HepG2 (cell line): ENCODE measurements at regions not wholly inside any gene's neighbourhood (a gene's known extent, or its start where the extent isn't known, plus 50 kb on each side); places are given as distances from the start of the nearest gene placed in this dataset.

Experiments used
- ATAC-seq: fragments of 200-7000 bp; cut with Tn5 transposase; 3 replicates; pipeline ENCODE4 v1.9.1; 2020; ENCODE audit warnings: mild to moderate bottlenecking, moderate library complexity
- BruUV-seq: library from RNA; stranded (reverse); fragments of 400-500 nt; replicated peaks from 2 replicates; lab custom pipeline; 2021; lab: Mats Ljungman, UMichigan
- CTCF ChIA-PET: fragments of 300-600 bp; formaldehyde crosslinking; extraction: SDS; loops from one replicate; lab custom pipeline; 2021; ENCODE audit warnings: low total read pairs, inconsistent platforms, low intra/inter-chr PET ratio; lab: Yijun Ruan, JAX
- POLR2A ChIA-PET: fragments of 350-600 bp; sonication (Branson Sonifier 250); formaldehyde crosslinking; loops from one replicate; lab custom pipeline; 2020; ENCODE audit warnings: antibody characterized with exemption, inconsistent platforms; lab: Yijun Ruan, JAX
- DNase-seq: peaks from one replicate; pipeline ENCODE4 v3.0.0-alpha.2; 2015; ENCODE audit warnings: low spot score
- FAIRE-seq: peaks from 3 replicates; lab custom pipeline; 2011; peaks lifted over from hg19 to GRCh38; lab: Jason Lieb, UNC
- H2AFZ ChIP-seq: one replicate; pipeline ENCODE4 v1.6.1; 2011; ENCODE audit warnings: low read length, inconsistent platforms
- H3K27ac ChIP-seq: fragments of 300-600 bp; 3 replicates; pipeline ENCODE4 v1.8.0; 2011; ENCODE audit warnings: mixed run types, mild to moderate bottlenecking, mixed read lengths, low read length, inconsistent platforms; ENCODE audit not compliant: insufficient read depth; ENCODE audit errors: extremely low read length
- H3K27me3 ChIP-seq, 2 experiments: fragments of 200-600 bp in 1 of 2; 2 replicates in 1 of 2; 3 replicates in 1 of 2; pipeline versions ENCODE4 v1.6.0 to v1.8.0; 2011; ENCODE audit warnings: low read length in 2 of 2, mild to moderate bottlenecking in 2 of 2, moderate library complexity in 2 of 2, inconsistent platforms in 1 of 2; ENCODE audit not compliant: insufficient read depth in 2 of 2, control insufficient read depth in 1 of 2
- H3K36me3 ChIP-seq, 2 experiments: fragments of 200-600 bp in 1 of 2; replicated peaks in 1 of 2; 2 replicates in 1 of 2; 3 replicates in 1 of 2; pipeline versions ENCODE4 v1.5.1 to v1.8.0; 2011; ENCODE audit warnings: low read length in 2 of 2, inconsistent platforms in 1 of 2; ENCODE audit not compliant: insufficient read depth in 2 of 2, control insufficient read depth in 1 of 2
- H3K4me1 ChIP-seq: 2 replicates; pipeline ENCODE4 v1.5.1; 2012; ENCODE audit warnings: low read length, inconsistent platforms; ENCODE audit not compliant: insufficient read depth
- H3K4me2 ChIP-seq: 2 replicates; pipeline ENCODE4 v1.6.0; 2011; ENCODE audit warnings: low read depth, low read length, inconsistent platforms
- H3K4me3 ChIP-seq, 3 experiments: fragments of 200-600 bp in 1 of 3; sonication (generic), shearing (Covaris generic) in 1 of 3; replicated peaks in 1 of 3; 2 replicates each; pipeline ENCODE4 v1.5.1; 2011 to 2016; ENCODE audit warnings: low read length in 3 of 3, inconsistent platforms in 2 of 3, low read depth in 2 of 3, mild to moderate bottlenecking in 2 of 3, control low read depth in 1 of 3, mixed read lengths in 1 of 3; ENCODE audit not compliant: insufficient read depth in 1 of 3
- H3K79me2 ChIP-seq: one replicate; pipeline ENCODE4 v1.6.1; 2011; ENCODE audit warnings: low read length, inconsistent platforms; ENCODE audit not compliant: insufficient read depth
- H3K9ac ChIP-seq: 2 replicates; pipeline ENCODE4 v1.6.0; 2011; ENCODE audit warnings: mild to moderate bottlenecking, low read depth, low read length, inconsistent platforms; ENCODE audit not compliant: insufficient read depth
- H3K9me3 ChIP-seq: 2 replicates; pipeline ENCODE4 v1.5.1; 2012; ENCODE audit warnings: mild to moderate bottlenecking, low read length
- H4K20me1 ChIP-seq: 2 replicates; pipeline ENCODE4 v1.6.0; 2011; ENCODE audit warnings: inconsistent platforms, mild to moderate bottlenecking, low read length, moderate library complexity; ENCODE audit not compliant: insufficient read depth
- CENPT ChIP-seq: sonication (generic); formaldehyde crosslinking; IDR thresholded peaks from 2 replicates; pipeline ENCODE4 v1.8.0; 2022; ENCODE audit warnings: low read depth, mild to moderate bottlenecking, moderate library complexity, missing genetic modification reagents
- FOXO1 ChIP-seq: sonication (generic); formaldehyde crosslinking; IDR thresholded peaks from 2 replicates; pipeline ENCODE4 v1.4.0; 2020; ENCODE audit warnings: missing genetic modification reagents
- HMG20A ChIP-seq: IDR thresholded peaks from 2 replicates; pipeline ENCODE4 v1.6.1; 2016; ENCODE audit warnings: borderline replicate concordance
- JUNB ChIP-seq: sonication (generic); formaldehyde crosslinking; IDR thresholded peaks from 2 replicates; pipeline ENCODE4 v1.8.0; 2022; ENCODE audit warnings: missing genetic modification reagents, mild to moderate bottlenecking, borderline replicate concordance
- PCBP2 ChIP-seq: fragments of 200-400 bp; formaldehyde crosslinking; optimal IDR thresholded peaks from 2 replicates; pipeline ENCODE3; 2018; ENCODE audit warnings: low read length, low read depth; ENCODE audit not compliant: poor library complexity, severe bottlenecking
- RARG ChIP-seq: sonication (generic); formaldehyde crosslinking; IDR thresholded peaks from 2 replicates; pipeline ENCODE4 v1.4.0; 2020; ENCODE audit warnings: low read depth, mild to moderate bottlenecking, missing genetic modification reagents
- SNRNP70 ChIP-seq: fragments of 200-400 bp; formaldehyde crosslinking; IDR thresholded peaks from 2 replicates; pipeline ENCODE4 v1.6.1; 2017; ENCODE audit warnings: mild to moderate bottlenecking, low read depth, low read length, moderate library complexity
- YEATS2 ChIP-seq: sonication (generic); formaldehyde crosslinking; IDR thresholded peaks from 2 replicates; pipeline ENCODE4 v1.4.0; 2020; ENCODE audit warnings: missing genetic modification reagents, borderline replicate concordance
- ZBTB42 ChIP-seq: sonication (generic); formaldehyde crosslinking; IDR thresholded peaks from 2 replicates; pipeline ENCODE4 v1.5.0; 2020; ENCODE audit warnings: mild to moderate bottlenecking, missing genetic modification reagents
- ZFP1 ChIP-seq: IDR thresholded peaks from 2 replicates; pipeline ENCODE4 v1.6.1; 2016
- ZNF343 ChIP-seq: sonication (generic); formaldehyde crosslinking; IDR thresholded peaks from 2 replicates; pipeline ENCODE4 v1.4.0; 2020; ENCODE audit warnings: mild to moderate bottlenecking, missing genetic modification reagents
- ZNF557 ChIP-seq: sonication (generic); formaldehyde crosslinking; IDR thresholded peaks from 2 replicates; pipeline ENCODE4 v1.4.0; 2020; ENCODE audit warnings: missing genetic modification reagents
- ZNF660 ChIP-seq: sonication (generic); formaldehyde crosslinking; IDR thresholded peaks from 2 replicates; pipeline ENCODE4 v1.5.1; 2020; ENCODE audit warnings: mild to moderate bottlenecking, low read depth, missing genetic modification reagents, borderline replicate concordance
- ZNF746 ChIP-seq: sonication (generic); formaldehyde crosslinking; IDR thresholded peaks from 2 replicates; pipeline ENCODE4 v1.8.0; 2022; ENCODE audit warnings: mild to moderate bottlenecking, missing genetic modification reagents
- ZSCAN20 ChIP-seq: sonication (generic); formaldehyde crosslinking; IDR thresholded peaks from 2 replicates; pipeline ENCODE4 v1.4.0; 2020; ENCODE audit warnings: missing genetic modification reagents, mild to moderate bottlenecking, borderline replicate concordance
- WGBS: methylation state at CpG from one replicate; pipeline ENCODE4 v1.1.6; 2017; ENCODE audit warnings: low lambda C conversion rate; 5-methylcytosine and 5-hydroxymethylcytosine counted together
- in situ Hi-C: cut with HindIII; loops from 2 replicates; pipeline ENCODE4 v1.10.0; 2017; ENCODE audit warnings: low pct_unique_long_range_greater_than_20kb; ENCODE audit not compliant: extremely low pct_ligation_motif_present
- intact Hi-C: fragments of 100-400 bp; cut with micrococcal nuclease; formaldehyde crosslinking; loops from one replicate; pipeline ENCODE4 v1.10.0; 2022; ENCODE audit not compliant: unreplicated experiment
- TF ChIP-seq, protein P1 (sequence below): sonication (generic); formaldehyde crosslinking; IDR thresholded peaks from 2 replicates; pipeline ENCODE4 v1.4.0; 2020; ENCODE audit warnings: missing genetic modification reagents
- TF ChIP-seq, protein P2 (sequence below): sonication (generic); formaldehyde crosslinking; IDR thresholded peaks from 2 replicates; pipeline ENCODE4 v1.5.0; 2020; ENCODE audit warnings: mild to moderate bottlenecking, missing genetic modification reagents
- TF ChIP-seq, protein P3 (sequence below): sonication (generic); formaldehyde crosslinking; IDR thresholded peaks from 2 replicates; pipeline ENCODE4 v1.4.0; 2020; ENCODE audit warnings: mild to moderate bottlenecking, missing genetic modification reagents
- TF ChIP-seq, protein P4 (sequence below): sonication (generic); formaldehyde crosslinking; conservative IDR thresholded peaks from 2 replicates; pipeline ENCODE4 v1.4.0; 2020; ENCODE audit warnings: missing genetic modification reagents

DNA sequence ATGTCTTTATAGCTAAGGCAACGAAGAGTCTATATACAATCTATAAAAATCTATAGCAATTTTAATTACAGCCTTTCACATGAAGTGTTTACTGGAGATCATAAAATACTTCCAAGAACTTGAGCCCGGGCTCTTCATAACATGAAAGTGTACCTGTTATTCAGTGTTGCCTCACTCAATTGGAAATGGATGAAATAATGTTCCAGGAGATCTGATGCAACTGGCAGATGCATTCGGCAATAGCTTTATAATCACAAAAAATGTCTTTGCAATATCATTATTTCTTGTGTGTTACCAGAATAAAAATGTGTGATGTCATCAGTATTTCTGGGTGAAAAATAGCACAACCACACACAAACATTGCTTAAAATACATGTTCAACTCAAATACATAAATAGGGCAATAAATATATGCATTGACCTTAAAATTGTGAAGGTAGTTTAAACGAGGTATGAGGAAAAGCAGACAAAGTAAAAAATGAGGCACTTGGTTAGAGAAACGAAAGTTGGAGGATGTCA lies 1266.8 kb upstream of the PCDH7 start (continued):
- TF ChIP-seq, protein P1, sequence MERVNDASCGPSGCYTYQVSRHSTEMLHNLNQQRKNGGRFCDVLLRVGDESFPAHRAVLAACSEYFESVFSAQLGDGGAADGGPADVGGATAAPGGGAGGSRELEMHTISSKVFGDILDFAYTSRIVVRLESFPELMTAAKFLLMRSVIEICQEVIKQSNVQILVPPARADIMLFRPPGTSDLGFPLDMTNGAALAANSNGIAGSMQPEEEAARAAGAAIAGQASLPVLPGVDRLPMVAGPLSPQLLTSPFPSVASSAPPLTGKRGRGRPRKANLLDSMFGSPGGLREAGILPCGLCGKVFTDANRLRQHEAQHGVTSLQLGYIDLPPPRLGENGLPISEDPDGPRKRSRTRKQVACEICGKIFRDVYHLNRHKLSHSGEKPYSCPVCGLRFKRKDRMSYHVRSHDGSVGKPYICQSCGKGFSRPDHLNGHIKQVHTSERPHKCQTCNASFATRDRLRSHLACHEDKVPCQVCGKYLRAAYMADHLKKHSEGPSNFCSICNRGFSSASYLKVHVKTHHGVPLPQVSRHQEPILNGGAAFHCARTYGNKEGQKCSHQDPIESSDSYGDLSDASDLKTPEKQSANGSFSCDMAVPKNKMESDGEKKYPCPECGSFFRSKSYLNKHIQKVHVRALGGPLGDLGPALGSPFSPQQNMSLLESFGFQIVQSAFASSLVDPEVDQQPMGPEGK (CRISPR knock-in tag): no peak
- TF ChIP-seq, protein P2, sequence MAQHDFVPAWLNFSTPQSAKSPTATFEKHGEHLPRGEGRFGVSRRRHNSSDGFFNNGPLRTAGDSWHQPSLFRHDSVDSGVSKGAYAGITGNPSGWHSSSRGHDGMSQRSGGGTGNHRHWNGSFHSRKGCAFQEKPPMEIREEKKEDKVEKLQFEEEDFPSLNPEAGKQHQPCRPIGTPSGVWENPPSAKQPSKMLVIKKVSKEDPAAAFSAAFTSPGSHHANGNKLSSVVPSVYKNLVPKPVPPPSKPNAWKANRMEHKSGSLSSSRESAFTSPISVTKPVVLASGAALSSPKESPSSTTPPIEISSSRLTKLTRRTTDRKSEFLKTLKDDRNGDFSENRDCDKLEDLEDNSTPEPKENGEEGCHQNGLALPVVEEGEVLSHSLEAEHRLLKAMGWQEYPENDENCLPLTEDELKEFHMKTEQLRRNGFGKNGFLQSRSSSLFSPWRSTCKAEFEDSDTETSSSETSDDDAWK (CRISPR knock-in tag): no peak
- TF ChIP-seq PCBP2: no peak
- no peak for TF ChIP-seq ZNF557 (CRISPR knock-in tag)
- TF ChIP-seq, all 625 proteins: peak for 3

DNA sequence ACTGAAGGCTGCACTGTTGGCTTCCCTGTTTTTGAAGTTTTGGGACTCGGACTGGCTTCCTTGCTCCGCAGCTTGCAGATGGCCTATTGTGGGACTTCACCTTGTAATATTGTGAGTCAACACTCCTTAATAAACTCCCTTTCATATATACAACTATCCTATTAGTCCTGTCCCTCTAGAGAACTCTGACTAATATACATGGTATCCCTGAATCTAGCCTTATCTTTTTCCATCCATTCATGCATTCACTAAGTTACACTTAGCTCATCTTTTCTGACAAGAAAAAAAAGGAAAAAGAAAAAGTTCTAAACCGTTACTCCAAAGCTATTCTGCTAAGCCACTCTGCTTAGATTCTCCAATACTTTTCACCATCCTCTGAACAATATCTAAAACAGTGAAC lies 1260.2 kb upstream of the PCDH7 start:
- ATAC-seq (no peak), FAIRE-seq (no peak), DNase-seq (no peak)
- no peaks in the 10 kb centered on the region for H3K36me3 ChIP-seq
- in situ Hi-C loops (no loop called here), intact Hi-C loops (no loop called here)
- H3K4me3 ChIP-seq: no peak overlapping the region
- H3K4me2 ChIP-seq: no peak overlapping the region
- ChIA-PET CTCF (no interaction called here), POLR2A (no interaction called here)
- H3K79me2 ChIP-seq: no peaks in the 10 kb centered on the region
- peaks cover 84% of the 10 kb centered on the region for H3K9me3 ChIP-seq
- H4K20me1 ChIP-seq: no peaks in the 10 kb centered on the region
- H3K9ac ChIP-seq: no peak overlapping the region
- H3K27me3 ChIP-seq: no peaks in the 10 kb centered on the region
- BruUV-seq: no TSS peak
- H3K27ac ChIP-seq: no peak overlapping the region
- no peaks in the 10 kb centered on the region for H3K4me1 ChIP-seq
- 14% methylated on average over 3 of the region's 3 CpGs for WGBS
- no peak overlapping the region for H2AFZ ChIP-seq
- TF ChIP-seq ZSCAN20 (CRISPR knock-in tag) (no peak), ZNF746 (no peak), ZNF343 (no peak), SNRNP70 (no peak), RARG (no peak), ZBTB42 (CRISPR knock-in tag) (no peak), JUNB (CRISPR knock-in tag) (no peak), ZNF660 (CRISPR knock-in tag) (no peak), HMG20A (CRISPR knock-in tag) (no peak), ZFP1 (no peak), YEATS2 (CRISPR knock-in tag) (no peak), CENPT (CRISPR knock-in tag) (no peak), FOXO1 (CRISPR knock-in tag) (no peak)
- TF ChIP-seq, protein P3, sequence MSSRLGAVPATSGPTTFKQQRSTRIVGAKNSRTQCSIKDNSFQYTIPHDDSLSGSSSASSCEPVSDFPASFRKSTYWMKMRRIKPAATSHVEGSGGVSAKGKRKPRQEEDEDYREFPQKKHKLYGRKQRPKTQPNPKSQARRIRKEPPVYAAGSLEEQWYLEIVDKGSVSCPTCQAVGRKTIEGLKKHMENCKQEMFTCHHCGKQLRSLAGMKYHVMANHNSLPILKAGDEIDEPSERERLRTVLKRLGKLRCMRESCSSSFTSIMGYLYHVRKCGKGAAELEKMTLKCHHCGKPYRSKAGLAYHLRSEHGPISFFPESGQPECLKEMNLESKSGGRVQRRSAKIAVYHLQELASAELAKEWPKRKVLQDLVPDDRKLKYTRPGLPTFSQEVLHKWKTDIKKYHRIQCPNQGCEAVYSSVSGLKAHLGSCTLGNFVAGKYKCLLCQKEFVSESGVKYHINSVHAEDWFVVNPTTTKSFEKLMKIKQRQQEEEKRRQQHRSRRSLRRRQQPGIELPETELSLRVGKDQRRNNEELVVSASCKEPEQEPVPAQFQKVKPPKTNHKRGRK (CRISPR knock-in tag): no peak
- TF ChIP-seq, protein P4, sequence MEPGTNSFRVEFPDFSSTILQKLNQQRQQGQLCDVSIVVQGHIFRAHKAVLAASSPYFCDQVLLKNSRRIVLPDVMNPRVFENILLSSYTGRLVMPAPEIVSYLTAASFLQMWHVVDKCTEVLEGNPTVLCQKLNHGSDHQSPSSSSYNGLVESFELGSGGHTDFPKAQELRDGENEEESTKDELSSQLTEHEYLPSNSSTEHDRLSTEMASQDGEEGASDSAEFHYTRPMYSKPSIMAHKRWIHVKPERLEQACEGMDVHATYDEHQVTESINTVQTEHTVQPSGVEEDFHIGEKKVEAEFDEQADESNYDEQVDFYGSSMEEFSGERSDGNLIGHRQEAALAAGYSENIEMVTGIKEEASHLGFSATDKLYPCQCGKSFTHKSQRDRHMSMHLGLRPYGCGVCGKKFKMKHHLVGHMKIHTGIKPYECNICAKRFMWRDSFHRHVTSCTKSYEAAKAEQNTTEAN (CRISPR knock-in tag): no peak
